ENCODE measurements at regions not wholly inside any gene's neighbourhood (a gene's known extent, or its start where the extent isn't known, plus 50 kb on each side); places are given as distances from the start of the nearest gene placed in this dataset.

- TF ChIP-seq, protein P1, sequence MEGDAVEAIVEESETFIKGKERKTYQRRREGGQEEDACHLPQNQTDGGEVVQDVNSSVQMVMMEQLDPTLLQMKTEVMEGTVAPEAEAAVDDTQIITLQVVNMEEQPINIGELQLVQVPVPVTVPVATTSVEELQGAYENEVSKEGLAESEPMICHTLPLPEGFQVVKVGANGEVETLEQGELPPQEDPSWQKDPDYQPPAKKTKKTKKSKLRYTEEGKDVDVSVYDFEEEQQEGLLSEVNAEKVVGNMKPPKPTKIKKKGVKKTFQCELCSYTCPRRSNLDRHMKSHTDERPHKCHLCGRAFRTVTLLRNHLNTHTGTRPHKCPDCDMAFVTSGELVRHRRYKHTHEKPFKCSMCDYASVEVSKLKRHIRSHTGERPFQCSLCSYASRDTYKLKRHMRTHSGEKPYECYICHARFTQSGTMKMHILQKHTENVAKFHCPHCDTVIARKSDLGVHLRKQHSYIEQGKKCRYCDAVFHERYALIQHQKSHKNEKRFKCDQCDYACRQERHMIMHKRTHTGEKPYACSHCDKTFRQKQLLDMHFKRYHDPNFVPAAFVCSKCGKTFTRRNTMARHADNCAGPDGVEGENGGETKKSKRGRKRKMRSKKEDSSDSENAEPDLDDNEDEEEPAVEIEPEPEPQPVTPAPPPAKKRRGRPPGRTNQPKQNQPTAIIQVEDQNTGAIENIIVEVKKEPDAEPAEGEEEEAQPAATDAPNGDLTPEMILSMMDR (conservative IDR thresholded peaks at IDR 0.05; ENCODE audit: low read length): no peak
- no peak for TF ChIP-seq EZH2phosphoT487 (IDR thresholded peaks at IDR 0.05; ENCODE audit: borderline replicate concordance, low read depth, low read length)
These were observed 734.5 kb upstream of the CADM2 start for GRCh38 chr3:84224262-84224661.

Measured in OCI-LY7 (cell line).